Loucy (cell line): ENCODE measurements at regions not wholly inside any gene's neighbourhood (a gene's known extent, or its start where the extent isn't known, plus 50 kb on each side); places are given as distances from the start of the nearest gene placed in this dataset.

ENCODE experiments used
- H2AFZ ChIP-seq: fragments of 200-600 bp; sonication (generic); 2 replicates; pipeline ENCODE4 v1.6.0; 2016; ENCODE audit warnings: antibody characterized with exemption, mild to moderate bottlenecking, low read length, moderate library complexity
- H3F3A ChIP-seq: fragments of 200-600 bp; 2 replicates; pipeline ENCODE4 v1.6.0; 2016; ENCODE audit warnings: antibody characterized with exemption, low read depth, mild to moderate bottlenecking
- H3K27me3 ChIP-seq: fragments of 200-600 bp; sonication (generic); 2 replicates; pipeline ENCODE4 v1.6.1; 2014; ENCODE audit warnings: low read length, mild to moderate bottlenecking; ENCODE audit not compliant: insufficient read depth, poor library complexity, severe bottlenecking
- H3K36me3 ChIP-seq: fragments of 200-600 bp; sonication (generic); 2 replicates; pipeline ENCODE4 v1.6.1; 2016; ENCODE audit warnings: low read length; ENCODE audit not compliant: insufficient read depth
- H3K4me1 ChIP-seq: fragments of 200-600 bp; sonication (generic); 2 replicates; pipeline ENCODE4 v1.5.1; 2014; ENCODE audit warnings: low read length, mild to moderate bottlenecking; ENCODE audit not compliant: insufficient read depth, poor library complexity, severe bottlenecking
- H3K4me2 ChIP-seq: fragments of 200-600 bp; sonication (generic); 2 replicates; pipeline ENCODE4 v1.6.0; 2014; ENCODE audit warnings: antibody characterized with exemption, low read length, low read depth, mild to moderate bottlenecking; ENCODE audit not compliant: poor library complexity, severe bottlenecking
- H3K4me3 ChIP-seq: fragments of 200-600 bp; sonication (generic); 2 replicates; pipeline ENCODE4 v1.5.1; 2014; ENCODE audit warnings: low read length, mild to moderate bottlenecking, mixed read lengths; ENCODE audit not compliant: poor library complexity, severe bottlenecking
- H3K79me2 ChIP-seq: fragments of 200-600 bp; sonication (generic); 2 replicates; pipeline ENCODE4 v1.6.1; 2014; ENCODE audit warnings: low read length; ENCODE audit not compliant: insufficient read depth
- H3K9ac ChIP-seq: fragments of 200-600 bp; sonication (generic); 2 replicates; pipeline ENCODE4 v1.6.0; 2014; ENCODE audit warnings: mild to moderate bottlenecking, low read depth, low read length, moderate library complexity; ENCODE audit not compliant: poor library complexity, severe bottlenecking
- H3K9me2 ChIP-seq: fragments of 200-600 bp; sonication (generic); replicated peaks from 2 replicates; pipeline ENCODE4 v1.6.1; 2016; ENCODE audit warnings: low read depth, low read length, mixed read lengths
- H3K9me3 ChIP-seq: fragments of 200-600 bp; sonication (generic); 2 replicates; pipeline ENCODE4 v1.6.1; 2014; ENCODE audit warnings: mild to moderate bottlenecking, antibody characterized with exemption, low read length, low read depth; ENCODE audit not compliant: insufficient read depth
- H4K20me1 ChIP-seq: fragments of 200-600 bp; sonication (generic); 2 replicates; pipeline ENCODE4 v1.6.0; 2014; ENCODE audit warnings: antibody characterized with exemption, low read length, mild to moderate bottlenecking; ENCODE audit not compliant: insufficient read depth, poor library complexity, severe bottlenecking
- EZH2phosphoT487 ChIP-seq: fragments of 200-600 bp; IDR thresholded peaks from 2 replicates; pipeline ENCODE4 v1.6.1; 2018; ENCODE audit warnings: antibody characterized with exemption, mild to moderate bottlenecking, moderate library complexity, borderline replicate concordance
- TF ChIP-seq, protein P1 (sequence below): fragments of 200-600 bp; sonication (generic); conservative IDR thresholded peaks from 2 replicates; pipeline ENCODE4 v1.5.1; 2014; ENCODE audit warnings: mild to moderate bottlenecking, antibody characterized with exemption, low read length

DNA sequence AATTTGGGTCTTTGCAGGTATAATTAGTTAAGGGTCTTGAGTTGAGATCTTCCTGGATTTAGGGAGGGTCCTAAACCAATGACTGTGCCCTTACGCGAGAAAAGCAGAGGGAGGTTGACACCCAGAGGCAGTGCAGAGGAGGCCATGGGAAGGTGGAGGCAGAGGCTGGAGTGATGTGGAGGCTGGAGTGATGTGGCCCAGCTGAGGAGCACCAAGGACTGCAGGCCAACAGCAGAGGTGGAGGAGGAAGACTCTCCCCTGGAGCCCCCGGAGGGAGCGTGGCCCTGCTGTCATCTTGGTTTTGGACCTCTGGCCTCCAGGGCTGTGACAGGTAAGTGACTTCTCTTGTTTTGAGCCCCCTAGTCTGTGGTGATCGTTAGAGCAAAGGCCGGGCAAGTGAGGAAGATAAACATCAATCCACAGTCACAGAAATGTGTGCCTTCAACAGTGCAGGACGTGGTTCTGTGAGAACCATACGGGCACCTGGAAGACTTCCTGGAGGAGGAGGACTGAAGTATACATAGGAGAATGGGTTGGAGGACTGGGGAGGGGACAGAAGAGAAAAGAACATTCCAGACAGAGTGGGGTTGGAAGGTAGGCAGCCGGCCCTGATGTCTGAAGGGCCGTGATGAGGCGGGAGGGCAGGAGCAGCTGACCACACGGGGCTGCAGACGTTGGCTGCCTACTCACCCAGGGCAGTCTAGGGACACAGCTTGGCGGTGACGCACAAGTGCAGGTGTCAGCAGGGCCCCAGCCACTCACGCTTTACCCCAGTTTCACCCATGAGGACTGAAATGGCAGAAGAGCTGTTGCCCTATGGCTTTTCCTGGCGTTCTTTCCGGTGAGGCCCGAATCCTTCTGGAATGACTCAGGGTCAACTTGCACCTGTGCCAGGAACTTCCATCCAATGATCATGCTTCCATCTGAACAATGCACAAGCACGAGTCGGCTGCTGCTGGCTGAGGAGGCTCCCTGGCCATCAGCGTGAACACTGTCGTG lies 270.2 kb downstream of the CTTN start:
- Histone ChIP-seq H3K79me2 (no peaks in the 10 kb centered on the region), H3K9me3 (peaks cover 20% of the 10 kb centered on the region; the same call in 1 of the 2 replicates), H2AFZ (no peak overlapping the region), H4K20me1 (no peaks in the 10 kb centered on the region), H3K36me3 (no peaks in the 10 kb centered on the region), H3F3A (no peaks in the 10 kb centered on the region), H3K4me1 (no peaks in the 10 kb centered on the region), H3K9ac (no peak overlapping the region), H3K4me2 (no peak overlapping the region), H3K9me2 (no peaks in the 10 kb centered on the region), H3K4me3 (no peak overlapping the region), H3K27me3 (no peaks in the 10 kb centered on the region)
- no peak for TF ChIP-seq EZH2phosphoT487
- TF ChIP-seq, protein P1, sequence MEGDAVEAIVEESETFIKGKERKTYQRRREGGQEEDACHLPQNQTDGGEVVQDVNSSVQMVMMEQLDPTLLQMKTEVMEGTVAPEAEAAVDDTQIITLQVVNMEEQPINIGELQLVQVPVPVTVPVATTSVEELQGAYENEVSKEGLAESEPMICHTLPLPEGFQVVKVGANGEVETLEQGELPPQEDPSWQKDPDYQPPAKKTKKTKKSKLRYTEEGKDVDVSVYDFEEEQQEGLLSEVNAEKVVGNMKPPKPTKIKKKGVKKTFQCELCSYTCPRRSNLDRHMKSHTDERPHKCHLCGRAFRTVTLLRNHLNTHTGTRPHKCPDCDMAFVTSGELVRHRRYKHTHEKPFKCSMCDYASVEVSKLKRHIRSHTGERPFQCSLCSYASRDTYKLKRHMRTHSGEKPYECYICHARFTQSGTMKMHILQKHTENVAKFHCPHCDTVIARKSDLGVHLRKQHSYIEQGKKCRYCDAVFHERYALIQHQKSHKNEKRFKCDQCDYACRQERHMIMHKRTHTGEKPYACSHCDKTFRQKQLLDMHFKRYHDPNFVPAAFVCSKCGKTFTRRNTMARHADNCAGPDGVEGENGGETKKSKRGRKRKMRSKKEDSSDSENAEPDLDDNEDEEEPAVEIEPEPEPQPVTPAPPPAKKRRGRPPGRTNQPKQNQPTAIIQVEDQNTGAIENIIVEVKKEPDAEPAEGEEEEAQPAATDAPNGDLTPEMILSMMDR: no peak

DNA sequence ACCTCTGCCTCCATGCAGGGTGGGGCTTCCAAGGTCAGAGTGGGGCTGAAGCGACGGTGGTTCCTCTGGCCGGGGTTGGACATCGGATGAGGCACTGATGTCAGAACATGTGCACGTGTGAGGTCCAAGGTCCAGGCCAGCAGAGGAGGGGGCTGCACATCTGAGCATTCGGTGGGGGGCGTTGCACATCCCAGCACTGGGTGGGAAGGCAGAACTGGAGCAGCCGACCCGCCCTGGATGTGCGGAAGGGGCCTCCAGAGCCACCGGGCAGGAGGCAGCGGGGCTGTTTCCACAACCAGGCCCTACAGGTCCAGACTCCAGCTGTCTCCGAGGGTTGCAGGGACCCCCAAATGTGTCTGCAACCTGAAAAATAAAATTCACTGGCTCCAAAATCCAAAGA lies 271.0 kb downstream of the CTTN start:
- H3K4me2 ChIP-seq: no peak overlapping the region

DNA sequence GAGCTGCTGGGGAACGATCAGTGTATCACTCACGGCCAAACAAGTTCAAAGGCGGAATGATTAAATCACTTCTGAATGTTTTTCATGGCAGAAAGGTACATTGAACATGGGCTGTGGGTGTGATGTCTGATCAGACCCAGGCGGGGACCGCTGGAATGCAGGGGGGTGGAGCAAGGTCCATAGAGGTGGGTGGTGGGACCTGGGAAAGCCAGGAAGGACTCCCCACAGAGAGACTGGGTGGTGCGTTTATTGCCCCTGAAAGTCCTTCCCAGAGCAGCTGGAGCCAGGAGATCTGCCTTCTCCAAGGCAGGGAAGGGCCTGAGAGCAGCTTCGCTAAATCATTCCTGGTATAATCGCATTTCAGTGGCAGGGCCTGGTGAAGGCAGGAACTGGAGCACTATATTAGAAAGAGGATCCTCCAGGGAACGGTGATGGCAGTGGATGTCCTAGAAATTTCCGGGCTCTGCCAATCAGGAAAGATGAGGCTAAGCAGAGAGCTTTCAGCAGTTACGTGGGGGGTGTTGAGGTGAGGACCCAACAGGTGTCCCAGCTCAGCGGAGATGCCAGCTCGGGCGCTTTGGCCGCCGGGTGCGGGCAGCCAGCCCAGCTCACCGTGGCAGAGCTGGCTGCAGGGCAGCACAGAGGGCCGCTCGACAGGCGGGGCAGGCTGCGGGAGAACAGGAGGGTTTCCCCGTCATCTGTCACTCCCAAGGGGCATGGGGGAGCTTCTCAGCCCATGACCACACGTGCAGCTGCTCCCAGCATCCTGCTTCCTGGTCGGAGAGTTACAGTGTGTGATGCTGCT lies 271.7 kb downstream of the CTTN start:
- no peaks in the 10 kb centered on the region for H4K20me1 ChIP-seq

More for the DNA sequence above, 271.0 kb downstream of the CTTN start:
- Histone ChIP-seq H2AFZ (no peak overlapping the region), H3K4me3 (no peak overlapping the region), H3K9me3 (peaks cover 20% of the 10 kb centered on the region; the same call in 1 of the 2 replicates), H3K4me1 (no peaks in the 10 kb centered on the region), H3K9me2 (no peaks in the 10 kb centered on the region), H3K27me3 (no peaks in the 10 kb centered on the region), H3F3A (no peaks in the 10 kb centered on the region), H4K20me1 (no peaks in the 10 kb centered on the region), H3K9ac (no peak overlapping the region), H3K79me2 (no peaks in the 10 kb centered on the region), H3K36me3 (no peaks in the 10 kb centered on the region)
- no peak for TF ChIP-seq EZH2phosphoT487
- TF ChIP-seq, protein P1: no peak

More for the DNA sequence above, 271.7 kb downstream of the CTTN start:
- peaks cover 25% of the 10 kb centered on the region; the same call in 1 of the 2 replicates for H3K9me3 ChIP-seq
- H2AFZ ChIP-seq: no peak overlapping the region
- H3K79me2 ChIP-seq: no peaks in the 10 kb centered on the region
- H3K27me3 ChIP-seq: no peaks in the 10 kb centered on the region
- H3K4me2 ChIP-seq: no peak overlapping the region
- TF ChIP-seq, protein P1: no peak
- no peak for TF ChIP-seq EZH2phosphoT487
- H3K36me3 ChIP-seq: no peaks in the 10 kb centered on the region
- H3K4me1 ChIP-seq: no peaks in the 10 kb centered on the region
- H3K9ac ChIP-seq: no peak overlapping the region
- no peaks in the 10 kb centered on the region for H3K9me2 ChIP-seq
- H3K4me3 ChIP-seq: no peak overlapping the region
- no peaks in the 10 kb centered on the region for H3F3A ChIP-seq
